Astrocyte of the spinal cord (primary cell): ENCODE measurements at regions not wholly inside any gene's neighbourhood (a gene's known extent, or its start where the extent isn't known, plus 50 kb on each side); places are given as distances from the start of the nearest gene placed in this dataset.
A peak's percentile ranks its signal among the peaks of the same experiment; 100 is the strongest.

Experiments
- DNase-seq: peaks from one replicate; pipeline ENCODE4 v3.0.0; 2011; ENCODE audit warnings: low read depth, low spot score
- H3K4me3 ChIP-seq: 2 replicates; pipeline ENCODE4 v1.5.1; 2011; ENCODE audit warnings: low read depth, mild to moderate bottlenecking, low read length, moderate library complexity
- in situ Hi-C: cut with HindIII; loops from 2 replicates; pipeline ENCODE4 v1.10.0; 2017; ENCODE audit warnings: low sequenced_read_pairs
- TF ChIP-seq, protein P1 (sequence below): IDR thresholded peaks from 2 replicates; pipeline ENCODE4 v1.5.1; 2012; ENCODE audit warnings: low read depth, mild to moderate bottlenecking, low read length, inconsistent platforms

DNA sequence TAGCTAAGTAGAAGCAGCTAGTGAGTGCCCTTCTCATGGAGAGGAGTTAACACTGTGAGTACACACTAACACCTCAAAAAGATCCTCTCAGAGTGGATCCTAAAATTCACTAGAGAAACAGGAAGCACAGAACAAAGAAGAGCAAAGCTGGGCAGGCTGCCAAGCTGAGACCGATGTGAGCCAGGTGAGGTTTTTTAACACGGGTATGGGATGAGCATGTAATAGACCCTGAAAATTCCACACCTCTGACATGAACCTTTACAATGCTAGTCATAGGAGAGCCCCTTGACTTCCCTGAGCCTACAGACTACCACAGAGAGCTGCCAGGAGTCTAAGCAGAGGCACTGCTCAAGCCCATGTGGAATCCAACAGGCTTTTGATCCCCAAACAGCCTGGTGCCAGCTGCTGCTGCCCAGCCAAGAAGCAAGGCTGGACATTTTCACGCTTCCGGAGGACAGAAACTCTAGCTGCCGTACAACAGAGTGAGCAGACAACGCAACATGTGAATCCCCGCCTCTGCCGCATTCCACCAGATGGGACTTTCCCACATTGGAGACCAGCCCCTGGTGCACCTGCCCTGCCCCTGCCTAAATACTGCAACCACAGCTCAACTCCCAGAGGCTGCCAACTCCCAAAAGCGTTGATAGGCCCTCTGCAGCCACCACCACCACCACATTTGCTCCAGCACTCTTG is 280.8 kb downstream of the CDH10 start:
- DNase-seq = no peak
- in situ Hi-C loops = no loop called here
- no peak overlapping the region for H3K4me3 ChIP-seq
- TF ChIP-seq, protein P1, sequence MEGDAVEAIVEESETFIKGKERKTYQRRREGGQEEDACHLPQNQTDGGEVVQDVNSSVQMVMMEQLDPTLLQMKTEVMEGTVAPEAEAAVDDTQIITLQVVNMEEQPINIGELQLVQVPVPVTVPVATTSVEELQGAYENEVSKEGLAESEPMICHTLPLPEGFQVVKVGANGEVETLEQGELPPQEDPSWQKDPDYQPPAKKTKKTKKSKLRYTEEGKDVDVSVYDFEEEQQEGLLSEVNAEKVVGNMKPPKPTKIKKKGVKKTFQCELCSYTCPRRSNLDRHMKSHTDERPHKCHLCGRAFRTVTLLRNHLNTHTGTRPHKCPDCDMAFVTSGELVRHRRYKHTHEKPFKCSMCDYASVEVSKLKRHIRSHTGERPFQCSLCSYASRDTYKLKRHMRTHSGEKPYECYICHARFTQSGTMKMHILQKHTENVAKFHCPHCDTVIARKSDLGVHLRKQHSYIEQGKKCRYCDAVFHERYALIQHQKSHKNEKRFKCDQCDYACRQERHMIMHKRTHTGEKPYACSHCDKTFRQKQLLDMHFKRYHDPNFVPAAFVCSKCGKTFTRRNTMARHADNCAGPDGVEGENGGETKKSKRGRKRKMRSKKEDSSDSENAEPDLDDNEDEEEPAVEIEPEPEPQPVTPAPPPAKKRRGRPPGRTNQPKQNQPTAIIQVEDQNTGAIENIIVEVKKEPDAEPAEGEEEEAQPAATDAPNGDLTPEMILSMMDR = no peak

DNA sequence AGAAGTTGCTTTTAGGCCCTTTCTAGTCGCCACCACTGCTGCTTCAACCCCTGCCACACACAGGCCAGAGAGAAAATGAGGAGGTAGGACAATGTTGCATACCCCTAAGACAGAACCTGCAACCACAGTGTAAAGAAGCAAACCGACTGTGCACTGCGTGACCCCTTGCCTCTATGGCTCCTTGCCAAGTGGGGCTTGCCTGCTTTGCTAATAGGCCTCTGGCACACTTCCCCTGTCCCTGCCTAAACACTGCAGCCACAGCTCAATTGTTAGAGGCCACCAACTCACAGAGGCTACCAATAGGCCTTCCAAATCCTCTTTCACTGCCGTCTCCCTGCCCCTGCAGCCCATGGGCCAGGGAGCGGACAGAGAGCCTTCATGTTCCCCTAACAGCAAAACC is 280.1 kb downstream of the CDH10 start:
- in situ Hi-C loops = no loop called here
- no peak overlapping the region for H3K4me3 ChIP-seq
- DNase-seq = no peak
- TF ChIP-seq, protein P1 = no peak

DNA sequence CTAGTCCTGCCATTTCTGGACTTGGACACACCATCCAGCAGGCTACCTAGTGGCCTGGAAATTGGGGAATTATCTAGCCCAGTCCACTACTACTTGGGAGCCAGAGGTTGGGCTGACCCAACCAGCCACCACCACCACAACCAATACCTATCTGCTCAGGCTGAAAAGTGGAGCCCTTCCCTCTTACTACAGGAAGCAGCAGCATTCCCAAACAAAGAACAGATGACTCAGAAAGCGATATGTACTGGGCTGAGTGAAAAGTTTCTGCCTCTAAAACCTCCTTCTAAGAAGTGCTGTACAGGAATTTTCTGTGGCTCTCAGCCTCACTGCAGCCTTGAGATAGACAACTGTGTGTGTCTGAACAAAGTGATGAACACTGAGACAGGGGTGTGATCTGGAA is 279.4 kb downstream of the CDH10 start:
- H3K4me3 ChIP-seq = no peak overlapping the region
- TF ChIP-seq, protein P1 = no peak
- in situ Hi-C loops = no loop called here
- peak; percentile 9 for DNase-seq

GRCh38 chr5:24367216-24367615 is 277.6 kb downstream of the CDH10 start:
- in situ Hi-C loops = no loop called here
- DNase-seq = no peak
- no peak overlapping the region for H3K4me3 ChIP-seq
- TF ChIP-seq, protein P1 = no peak

- TF ChIP-seq, protein P1 = no peak
- no peak overlapping the region for H3K4me3 ChIP-seq
- in situ Hi-C loops = no loop called here
- DNase-seq = no peak
Measured at GRCh38 chr5:24368115-24368514, 276.7 kb downstream of the CDH10 start.

- TF ChIP-seq, protein P1 = no peak
- no peak for DNase-seq
- in situ Hi-C loops = no loop called here
- no peak overlapping the region for H3K4me3 ChIP-seq
Measured at GRCh38 chr5:24376210-24376609, 268.6 kb downstream of the CDH10 start.
